Activated CD8-positive, alpha-beta memory T cell treated with anti-CD3 and anti-CD28 coated beads, Interleukin-2, amount 10 ng/mL, durations not matched to agents 7 days and 5 days (primary cell): ENCODE measurements at regions not wholly inside any gene's neighbourhood (a gene's known extent, or its start where the extent isn't known, plus 50 kb on each side); places are given as distances from the start of the nearest gene placed in this dataset.

Source experiments
- ATAC-seq: fragments of 150-1000 bp; cut with Tn5 transposase; one replicate; pipeline ENCODE4 v1.10.0; 2021; ENCODE audit warnings: moderate library complexity
- CTCF ChIA-PET: fragments of 350-600 bp; sonication (Branson Sonifier 250); formaldehyde crosslinking; loops from one replicate; lab custom pipeline; 2021; ENCODE audit warnings: antibody characterized with exemption; lab: Charles Lee
- DNase-seq: peaks from one replicate; pipeline ENCODE4 v3.0.0-alpha.2; 2020
- H3K27ac Mint-ChIP-seq: one replicate; pipeline ENCODE4 v1.8.0; 2021; ENCODE audit warnings: mild to moderate bottlenecking, mixed read lengths
- H3K27me3 Mint-ChIP-seq: one replicate; pipeline ENCODE4 v1.8.0; 2021; ENCODE audit warnings: mixed read lengths
- H3K36me3 Mint-ChIP-seq: one replicate; pipeline ENCODE4 v1.8.0; 2021; ENCODE audit warnings: mild to moderate bottlenecking, mixed read lengths
- H3K4me1 Mint-ChIP-seq: one replicate; pipeline ENCODE4 v1.8.0; 2021; ENCODE audit warnings: mixed read lengths
- H3K4me3 Mint-ChIP-seq: one replicate; pipeline ENCODE4 v1.8.0; 2021; ENCODE audit warnings: mild to moderate bottlenecking, moderate library complexity, mixed read lengths
- H3K9me3 Mint-ChIP-seq: one replicate; pipeline ENCODE4 v1.8.0; 2022; ENCODE audit warnings: low read depth, mixed read lengths

DNA sequence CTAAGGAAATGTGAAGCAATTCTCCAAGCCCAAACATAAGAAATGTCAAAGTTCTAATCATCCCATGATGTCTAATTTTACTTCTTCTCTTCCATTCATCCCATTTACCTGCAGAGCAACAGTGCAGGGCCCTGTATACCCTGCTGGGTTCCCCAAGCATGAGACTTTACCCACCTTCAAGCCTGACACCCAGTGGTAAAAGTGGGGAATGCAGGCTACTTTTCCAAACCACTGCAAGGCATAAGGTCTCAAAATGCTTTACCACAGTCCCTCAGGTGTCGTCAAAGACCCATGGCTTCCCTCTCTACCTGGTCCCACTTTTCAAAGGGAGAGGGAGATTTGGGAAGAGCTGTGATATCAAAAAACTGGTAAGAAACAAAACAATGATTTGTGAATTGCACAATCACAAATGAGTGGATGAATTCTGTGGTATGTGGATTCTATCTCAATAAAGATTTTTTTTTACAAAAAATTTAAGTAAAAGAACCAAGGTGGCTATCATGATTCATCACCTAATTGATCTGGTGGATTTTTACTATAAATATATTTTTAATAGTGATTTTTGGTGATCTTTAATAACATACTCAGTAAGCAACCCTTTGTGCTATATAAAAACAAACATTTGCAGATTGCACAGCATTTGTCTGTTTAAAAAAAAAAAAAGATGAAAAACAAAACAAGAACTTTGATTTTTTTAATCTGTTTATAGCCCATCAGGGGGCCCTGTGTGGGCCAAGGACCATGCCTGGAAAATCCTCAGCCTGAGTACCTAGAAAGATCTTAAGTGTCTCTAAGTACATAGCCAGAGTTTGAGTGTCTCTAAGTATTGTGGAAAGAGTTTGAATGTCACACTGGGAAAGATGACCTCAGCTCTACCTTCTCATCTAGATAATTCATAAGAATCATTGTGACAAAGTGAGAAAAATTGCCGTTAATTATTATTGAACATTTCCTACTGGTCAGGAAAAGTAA is 73.1 kb upstream of the GJB5 start:
- Mint-ChIP-seq H3K27me3 (peaks cover 25% of the 10 kb centered on the region), H3K4me1 (peaks cover 11% of the 10 kb centered on the region), H3K4me3 (no peak overlapping the region), H3K27ac (no peak overlapping the region), H3K9me3 (no peaks in the 10 kb centered on the region), H3K36me3 (no peaks in the 10 kb centered on the region)
- CTCF ChIA-PET, result interaction anchor here (1.5 kb wide), 1 partner anchor 61 kb away, joined by 3 read pairs; no protein-coding TSS in a partner anchor
- DNase-seq (peak; percentile 61), ATAC-seq (no peak)

DNA sequence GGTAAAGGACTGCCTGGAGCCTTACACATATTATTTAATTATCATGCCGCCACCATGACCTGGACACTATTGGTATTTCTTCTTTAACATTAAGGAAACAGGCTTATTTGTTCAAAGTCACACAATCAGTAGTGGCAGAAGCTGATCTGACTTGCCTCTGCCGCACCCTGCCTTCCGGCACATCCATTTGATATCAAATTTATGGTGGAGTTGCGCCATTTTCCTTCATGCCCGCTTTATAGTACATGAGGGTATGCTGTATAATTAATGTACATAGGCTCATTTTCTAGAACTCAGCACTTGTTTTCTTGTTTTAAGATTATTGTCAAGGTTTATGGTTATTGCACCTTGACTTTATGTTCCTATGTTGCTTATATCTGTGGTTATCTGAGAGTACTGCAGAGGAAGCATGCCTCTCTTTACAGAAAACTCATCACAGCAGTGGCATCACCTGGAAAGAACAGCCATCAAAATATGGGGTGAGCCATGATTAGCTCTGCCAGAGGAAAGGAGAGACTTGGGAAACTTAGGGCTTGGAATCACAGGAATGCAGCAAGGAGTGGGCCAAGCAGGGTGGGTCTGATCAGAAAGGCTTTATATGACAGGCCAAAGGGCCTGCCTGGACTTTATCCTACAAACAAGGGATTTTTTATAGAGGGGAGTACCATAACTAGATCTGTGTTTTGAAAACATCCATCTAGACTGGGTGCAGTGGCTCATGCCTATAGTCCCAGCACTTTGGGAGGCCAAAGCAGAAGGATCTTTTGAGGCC is 72.2 kb upstream of the GJB5 start:
- DNase-seq (no peak), ATAC-seq (no peak)
- Mint-ChIP-seq H3K27ac (no peak overlapping the region), H3K36me3 (no peaks in the 10 kb centered on the region), H3K27me3 (peaks cover 31% of the 10 kb centered on the region), H3K9me3 (no peaks in the 10 kb centered on the region), H3K4me1 (peaks cover 11% of the 10 kb centered on the region), H3K4me3 (no peak overlapping the region)
- CTCF ChIA-PET, result interaction anchor here (1.5 kb wide), 1 partner anchor 60 kb away, joined by 3 read pairs; no protein-coding TSS in a partner anchor

DNA sequence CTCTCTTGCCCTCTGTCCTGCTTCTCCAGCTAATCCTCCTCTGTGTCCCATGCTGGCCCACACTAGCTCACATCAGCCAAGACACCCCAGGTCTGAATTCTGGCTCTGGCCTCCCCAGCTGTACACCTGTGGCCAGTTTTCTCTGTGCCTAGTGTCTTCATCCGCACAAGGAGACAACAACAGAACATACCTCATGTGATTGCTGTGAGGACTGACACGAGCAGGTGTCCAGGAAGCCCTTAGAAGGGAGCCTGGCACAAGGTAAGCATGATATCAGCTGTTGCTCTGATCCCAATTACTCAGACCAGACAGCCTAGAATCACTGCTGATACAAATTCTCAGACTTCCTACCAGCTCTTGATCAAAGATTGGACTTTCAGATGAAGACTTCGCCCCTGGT is 71.2 kb upstream of the GJB5 start:
- CTCF ChIA-PET, result interaction anchor here (1.7 kb wide), 1 partner anchor 223 kb away, joined by 7 read pairs; no protein-coding TSS in a partner anchor
- H3K9me3 Mint-ChIP-seq, result no peaks in the 10 kb centered on the region
- DNase-seq (no peak), ATAC-seq (no peak)
- peaks cover 11% of the 10 kb centered on the region for H3K4me1 Mint-ChIP-seq
- peaks cover 25% of the 10 kb centered on the region for H3K27me3 Mint-ChIP-seq
- no peak overlapping the region for H3K4me3 Mint-ChIP-seq
- H3K27ac Mint-ChIP-seq, result no peak overlapping the region
- no peaks in the 10 kb centered on the region for H3K36me3 Mint-ChIP-seq

DNA sequence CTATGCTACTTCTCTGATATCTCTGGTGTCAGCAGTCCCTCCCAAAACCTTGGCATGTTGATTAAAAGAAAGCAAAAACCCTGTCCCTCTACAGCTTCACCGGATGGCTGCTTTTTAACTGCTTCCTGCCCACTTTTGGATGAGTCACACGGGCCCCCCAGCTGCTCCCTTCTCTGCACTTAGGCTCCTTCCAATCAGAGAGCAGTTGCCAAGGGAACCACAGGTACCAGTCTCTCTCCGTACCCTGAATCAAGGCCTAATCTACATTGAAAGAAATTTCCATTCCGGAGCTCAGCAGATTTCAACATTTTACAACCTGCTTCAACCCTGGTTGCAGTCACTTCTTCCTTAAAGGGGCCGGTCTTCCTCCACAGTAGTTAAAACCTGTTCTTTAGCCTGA is 70.6 kb upstream of the GJB5 start:
- H3K27ac Mint-ChIP-seq, result peak overlapping the region; percentile 24
- CTCF ChIA-PET, result interaction anchor here (1.7 kb wide), 1 partner anchor 224 kb away, joined by 7 read pairs; no protein-coding TSS in a partner anchor
- H3K9me3 Mint-ChIP-seq, result no peaks in the 10 kb centered on the region
- H3K36me3 Mint-ChIP-seq, result no peaks in the 10 kb centered on the region
- H3K4me1 Mint-ChIP-seq, result peaks cover 11% of the 10 kb centered on the region
- H3K27me3 Mint-ChIP-seq, result peaks cover 19% of the 10 kb centered on the region
- ATAC-seq (peak; percentile 64), DNase-seq (peak; percentile 54)
- no peak overlapping the region for H3K4me3 Mint-ChIP-seq

DNA sequence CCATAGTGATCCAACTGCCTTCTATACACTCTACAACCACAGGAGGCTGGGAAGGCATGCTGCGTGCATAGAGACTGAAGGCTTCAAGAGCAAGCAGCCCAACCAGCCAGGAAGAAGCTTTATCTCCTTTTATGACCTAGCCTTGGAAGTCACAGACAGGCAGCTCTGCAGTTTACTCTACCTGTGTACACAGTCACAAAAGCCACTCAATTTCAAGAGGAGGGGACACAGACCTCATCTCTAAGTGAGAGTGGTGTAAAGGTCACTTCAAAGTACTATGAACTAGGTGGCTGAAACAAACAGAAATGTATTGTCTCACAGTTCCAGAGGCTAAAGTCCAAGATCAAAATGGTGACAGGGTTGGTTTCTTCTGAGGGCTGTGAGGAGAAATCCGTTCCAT is 69.6 kb upstream of the GJB5 start:
- CTCF ChIA-PET, result interaction anchor here (1.7 kb wide), 1 partner anchor 225 kb away, joined by 7 read pairs; no protein-coding TSS in a partner anchor
- no peak for DNase-seq
- no peak overlapping the region for H3K27ac Mint-ChIP-seq
- H3K4me1 Mint-ChIP-seq, result peaks cover 11% of the 10 kb centered on the region
- H3K36me3 Mint-ChIP-seq, result no peaks in the 10 kb centered on the region
- H3K27me3 Mint-ChIP-seq, result peaks cover 26% of the 10 kb centered on the region
- H3K4me3 Mint-ChIP-seq, result no peak overlapping the region
- no peak for ATAC-seq
- H3K9me3 Mint-ChIP-seq, result no peaks in the 10 kb centered on the region

DNA sequence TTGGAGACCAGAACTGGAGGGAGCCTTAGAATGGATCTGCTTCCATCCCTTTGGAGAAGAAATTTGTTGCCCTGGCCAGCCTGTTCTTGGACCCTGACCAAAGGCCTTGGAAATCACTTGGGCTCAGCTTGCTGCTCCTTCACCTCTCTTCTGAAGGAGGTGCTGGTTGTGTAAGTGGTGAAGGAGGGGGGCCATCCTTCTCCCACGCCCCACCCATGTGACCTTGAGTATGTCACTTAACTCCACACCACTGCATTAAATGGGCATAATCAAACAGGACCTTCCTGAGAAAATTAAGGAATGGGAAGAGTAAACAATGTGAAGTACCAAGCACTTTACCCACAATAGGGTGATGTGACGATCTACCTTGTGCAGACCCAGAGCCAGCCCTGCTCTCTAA is 68.3 kb upstream of the GJB5 start:
- H3K36me3 Mint-ChIP-seq, result no peaks in the 10 kb centered on the region
- H3K27ac Mint-ChIP-seq, result no peak overlapping the region
- CTCF ChIA-PET, result no interaction called here
- no peaks in the 10 kb centered on the region for H3K9me3 Mint-ChIP-seq
- peaks cover 11% of the 10 kb centered on the region for H3K4me1 Mint-ChIP-seq
- ATAC-seq (no peak), DNase-seq (no peak)
- no peak overlapping the region for H3K4me3 Mint-ChIP-seq
- H3K27me3 Mint-ChIP-seq, result peaks cover 30% of the 10 kb centered on the region

DNA sequence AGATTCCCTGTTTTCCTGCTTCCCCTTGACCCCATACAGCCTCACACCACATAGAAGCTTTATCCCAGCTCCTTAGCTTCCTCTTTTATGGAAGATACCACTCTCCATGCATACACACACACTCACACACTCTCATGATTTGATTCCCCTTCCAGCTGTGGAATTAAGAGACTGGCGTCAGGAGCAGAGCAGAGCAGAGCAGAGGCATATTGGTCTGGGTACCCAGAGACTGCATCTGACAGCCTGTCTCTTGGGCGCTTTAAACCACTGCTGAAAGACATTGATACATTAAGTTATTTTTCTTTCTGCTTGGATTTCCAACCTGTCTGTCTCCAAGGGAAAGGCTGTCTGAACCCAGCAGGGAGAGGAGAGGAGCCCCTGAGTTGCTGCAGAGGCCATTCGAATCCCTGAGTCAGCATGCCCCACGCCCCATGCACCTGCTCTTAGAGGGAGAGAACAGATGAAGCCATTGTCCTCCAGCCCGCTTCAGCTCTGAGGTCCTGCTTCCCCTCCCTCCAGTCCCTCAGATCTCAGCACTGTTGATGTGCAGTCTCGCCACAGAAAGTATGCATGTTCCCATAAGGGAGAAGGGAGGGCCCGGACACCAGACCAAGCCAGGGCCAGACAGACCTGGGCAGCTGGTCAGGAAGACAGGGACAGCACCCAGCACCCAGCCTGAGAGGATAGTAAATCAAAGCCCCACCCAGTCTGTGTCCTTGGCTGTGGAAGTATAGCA is 66.7 kb upstream of the GJB5 start:
- Mint-ChIP-seq H3K9me3 (no peaks in the 10 kb centered on the region), H3K27ac (no peak overlapping the region), H3K4me1 (peaks cover 11% of the 10 kb centered on the region), H3K4me3 (no peak overlapping the region), H3K27me3 (peaks cover 32% of the 10 kb centered on the region), H3K36me3 (no peaks in the 10 kb centered on the region)
- ATAC-seq (no peak), DNase-seq (no peak)
- CTCF ChIA-PET, result no interaction called here

DNA sequence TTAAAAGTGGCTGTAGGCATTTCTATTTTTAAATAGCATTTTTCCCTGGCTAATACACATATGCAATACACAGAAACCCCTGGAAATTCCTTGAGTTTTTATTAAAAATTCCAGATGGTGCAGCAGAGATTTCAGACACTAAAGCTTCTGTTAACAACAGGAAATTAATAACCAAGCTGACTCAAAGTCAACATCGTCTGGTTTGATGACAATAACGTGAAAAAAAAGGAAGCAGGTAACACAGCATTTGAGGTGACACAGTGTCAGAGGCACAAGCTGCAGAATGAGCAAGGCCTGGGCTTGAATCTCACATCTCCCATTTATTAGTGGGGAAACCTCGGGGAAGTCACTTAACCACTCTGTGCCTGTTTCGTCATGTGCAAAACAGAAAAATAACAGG is 64.6 kb upstream of the GJB5 start:
- no peaks in the 10 kb centered on the region for H3K36me3 Mint-ChIP-seq
- H3K9me3 Mint-ChIP-seq, result no peaks in the 10 kb centered on the region
- peaks cover 32% of the 10 kb centered on the region for H3K27me3 Mint-ChIP-seq
- CTCF ChIA-PET, result interaction anchor here (1.1 kb wide), 1 partner anchor 98 kb away, joined by 3 read pairs; no protein-coding TSS in a partner anchor
- no peak overlapping the region for H3K4me3 Mint-ChIP-seq
- no peak for DNase-seq
- no peaks in the 10 kb centered on the region for H3K4me1 Mint-ChIP-seq
- no peak overlapping the region for H3K27ac Mint-ChIP-seq
- no peak for ATAC-seq

DNA sequence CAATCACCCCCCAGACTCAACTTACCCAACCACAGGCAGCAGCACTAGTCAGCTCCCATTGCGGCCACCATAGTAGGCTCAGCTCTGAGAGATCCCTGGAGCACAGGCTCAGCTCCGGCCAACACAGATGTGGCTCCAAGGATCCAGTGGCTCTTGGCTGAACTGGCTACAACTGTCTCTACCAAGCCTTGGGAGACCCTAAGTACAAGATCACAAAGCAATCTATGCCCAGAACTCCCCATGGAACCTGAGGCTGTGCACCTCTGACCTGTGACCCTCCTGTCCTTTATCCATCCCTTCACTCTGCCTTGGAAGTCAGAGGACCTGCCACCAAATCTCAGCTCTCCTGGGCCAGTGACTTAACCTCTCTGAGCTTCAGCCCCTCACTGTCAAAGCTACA is 61.8 kb upstream of the GJB5 start:
- no peak overlapping the region for H3K27ac Mint-ChIP-seq

DNA sequence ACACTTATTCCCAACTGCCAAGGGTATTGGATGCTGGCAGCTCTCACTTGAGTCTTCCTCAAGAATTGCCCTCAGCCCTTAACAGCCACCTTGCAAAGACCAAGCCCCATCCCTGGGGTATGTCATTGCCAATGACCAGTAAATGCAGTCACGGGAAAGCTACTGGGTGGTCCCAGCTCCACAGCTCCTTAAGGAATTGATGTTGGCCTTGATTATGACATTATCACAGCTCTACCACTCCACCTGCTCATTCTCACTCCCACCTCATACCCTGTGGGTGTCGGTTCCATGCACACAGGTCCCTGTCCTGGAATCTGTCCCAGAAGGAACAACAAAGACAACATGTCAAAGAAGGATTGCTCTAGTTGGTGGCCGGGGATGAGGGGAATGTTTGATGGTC is 60.5 kb upstream of the GJB5 start:
- Mint-ChIP-seq H3K4me1 (no peaks in the 10 kb centered on the region), H3K27ac (no peak overlapping the region), H3K4me3 (no peak overlapping the region), H3K36me3 (no peaks in the 10 kb centered on the region), H3K9me3 (no peaks in the 10 kb centered on the region), H3K27me3 (peaks cover 16% of the 10 kb centered on the region)
- ATAC-seq, result no peak
- peak; percentile 15 for DNase-seq
- CTCF ChIA-PET, result no interaction called here

More for the DNA sequence above, 61.8 kb upstream of the GJB5 start:
- no peak for DNase-seq
- H3K4me3 Mint-ChIP-seq, result no peak overlapping the region
- CTCF ChIA-PET, result no interaction called here
- ATAC-seq, result no peak
- H3K9me3 Mint-ChIP-seq, result no peaks in the 10 kb centered on the region
- peaks cover 19% of the 10 kb centered on the region for H3K27me3 Mint-ChIP-seq
- no peaks in the 10 kb centered on the region for H3K36me3 Mint-ChIP-seq
- no peaks in the 10 kb centered on the region for H3K4me1 Mint-ChIP-seq

DNA sequence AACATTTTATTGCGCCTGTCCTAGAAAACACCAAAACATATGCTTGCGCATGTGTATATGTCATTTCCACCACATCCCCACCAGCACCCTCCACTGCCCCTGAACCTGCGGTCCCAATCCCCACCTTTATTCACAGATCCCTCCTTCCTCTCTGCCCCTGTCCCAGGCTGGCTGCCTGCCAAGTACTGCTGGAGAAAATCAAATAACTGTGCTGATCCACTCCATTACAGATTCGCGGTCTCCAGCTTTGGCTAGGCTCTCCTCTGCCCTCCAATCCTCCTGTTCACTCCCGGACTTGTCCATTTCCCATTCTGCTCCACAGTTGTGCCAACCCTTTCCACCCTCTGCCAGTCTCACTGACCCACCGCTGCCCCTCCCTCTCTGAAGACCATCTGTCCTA is 59.3 kb upstream of the GJB5 start:
- no peak overlapping the region for H3K4me3 Mint-ChIP-seq
- no peaks in the 10 kb centered on the region for H3K4me1 Mint-ChIP-seq

DNA sequence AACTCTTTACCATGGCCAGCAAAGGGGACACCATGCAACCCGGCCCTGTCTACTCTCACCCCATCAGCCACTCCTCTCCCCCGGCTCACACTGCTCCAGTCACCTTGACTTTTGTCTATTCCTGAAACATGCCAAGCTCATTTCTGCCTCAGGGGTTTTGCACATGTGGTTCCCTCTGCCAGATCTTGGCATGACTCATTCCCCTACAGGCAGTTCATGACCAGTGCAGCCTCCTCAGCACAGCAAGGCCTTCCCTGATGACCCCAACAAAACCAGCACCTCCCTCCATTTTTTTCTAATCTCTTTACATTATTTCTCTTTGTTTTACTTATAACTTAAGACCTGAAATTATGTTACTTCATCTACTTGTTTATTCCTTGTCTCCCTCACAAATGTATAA is 58.6 kb upstream of the GJB5 start:
- no peak for ATAC-seq
- Mint-ChIP-seq H3K27me3 (peaks cover 10% of the 10 kb centered on the region), H3K4me1 (no peaks in the 10 kb centered on the region), H3K4me3 (no peak overlapping the region), H3K27ac (no peak overlapping the region), H3K36me3 (no peaks in the 10 kb centered on the region), H3K9me3 (no peaks in the 10 kb centered on the region)
- no peak for DNase-seq
- CTCF ChIA-PET, result no interaction called here

More for the DNA sequence above, 59.3 kb upstream of the GJB5 start:
- Mint-ChIP-seq H3K9me3 (no peaks in the 10 kb centered on the region), H3K36me3 (no peaks in the 10 kb centered on the region), H3K27ac (no peak overlapping the region), H3K27me3 (peaks cover 10% of the 10 kb centered on the region)
- DNase-seq (no peak), ATAC-seq (no peak)
- CTCF ChIA-PET, result no interaction called here

DNA sequence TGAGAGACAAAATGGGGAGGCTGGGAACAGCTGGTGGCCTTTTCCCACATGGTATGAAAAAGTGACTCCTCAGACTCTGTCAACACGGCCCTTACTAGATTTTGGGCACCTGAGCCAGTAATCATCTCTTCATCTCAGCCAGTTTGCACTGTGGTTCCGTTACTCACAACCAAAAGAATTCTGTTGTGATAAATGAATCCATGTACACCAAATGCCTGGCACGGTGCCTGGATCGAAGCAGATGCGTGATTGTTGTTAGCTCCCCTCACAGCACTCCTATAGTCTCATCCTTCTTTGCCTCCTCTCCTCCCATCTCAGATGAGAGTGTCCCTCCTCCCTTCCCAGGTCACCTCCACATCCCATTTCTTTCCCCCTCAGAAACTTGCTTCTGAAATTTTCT is 57.9 kb upstream of the GJB5 start:
- peaks cover 3% of the 10 kb centered on the region for H3K27me3 Mint-ChIP-seq
- DNase-seq (no peak), ATAC-seq (no peak)
- no peak overlapping the region for H3K4me3 Mint-ChIP-seq
- CTCF ChIA-PET, result no interaction called here
- no peaks in the 10 kb centered on the region for H3K36me3 Mint-ChIP-seq
- H3K4me1 Mint-ChIP-seq, result no peaks in the 10 kb centered on the region
- no peaks in the 10 kb centered on the region for H3K9me3 Mint-ChIP-seq
- no peak overlapping the region for H3K27ac Mint-ChIP-seq
